ENCODE measurements at regions not wholly inside any gene's neighbourhood (a gene's known extent, or its start where the extent isn't known, plus 50 kb on each side); places are given as distances from the start of the nearest gene placed in this dataset.

- no peaks in the 10 kb centered on the region for H3K9me3 Mint-ChIP-seq
- no peaks in the 10 kb centered on the region for H3K36me3 Mint-ChIP-seq
- H3K4me1 Mint-ChIP-seq = peaks cover 32% of the 10 kb centered on the region
- DNase-seq (ENCODE audit: low spot score in 2 of 2, unreplicated experiment in 2 of 2) = no peak
- no peak for TF ChIP-seq CTCF (IDR thresholded peaks at IDR 0.05; ENCODE audit: unreplicated experiment)
- no peak overlapping the region for H3K27ac Mint-ChIP-seq
- H3K27me3 Mint-ChIP-seq (ENCODE audit: low read depth) = peaks cover 5% of the 10 kb centered on the region
- H3K4me3 Mint-ChIP-seq = no peak overlapping the region
These were observed 393.3 kb upstream of the ARGLU1 start for GRCh38 chr13:106961216-106961615.

- no peaks in the 10 kb centered on the region for H3K36me3 Mint-ChIP-seq
- H3K27ac Mint-ChIP-seq = no peak overlapping the region
- DNase-seq (ENCODE audit: low spot score in 2 of 2, unreplicated experiment in 2 of 2) = no peak
These were observed 390.7 kb upstream of the ARGLU1 start for GRCh38 chr13:106958621-106959048.

GRCh38 chr13:106942563-106942962 lies 374.6 kb upstream of the ARGLU1 start:
- no peak overlapping the region for H3K27ac Mint-ChIP-seq
- H3K27me3 Mint-ChIP-seq (ENCODE audit: low read depth) = peaks cover 5% of the 10 kb centered on the region
- peaks cover 3% of the 10 kb centered on the region for H3K9me3 Mint-ChIP-seq
- no peak overlapping the region for H3K4me3 Mint-ChIP-seq
- no peaks in the 10 kb centered on the region for H3K36me3 Mint-ChIP-seq
- no peak for TF ChIP-seq CTCF (IDR thresholded peaks at IDR 0.05; ENCODE audit: unreplicated experiment)
- peaks cover 27% of the 10 kb centered on the region for H3K4me1 Mint-ChIP-seq
- DNase-seq (ENCODE audit: low spot score in 2 of 2, unreplicated experiment in 2 of 2) = no peak

More at GRCh38 chr13:106958621-106959048, 390.7 kb upstream of the ARGLU1 start:
- Mint-ChIP-seq H3K4me1 (peaks cover 31% of the 10 kb centered on the region), H3K4me3 (no peak overlapping the region), H3K9me3 (peaks cover 8% of the 10 kb centered on the region), H3K27me3 (ENCODE audit: low read depth) (peaks cover 5% of the 10 kb centered on the region)
- no peak for TF ChIP-seq CTCF (IDR thresholded peaks at IDR 0.05; ENCODE audit: unreplicated experiment)

- TF ChIP-seq CTCF (IDR thresholded peaks at IDR 0.05; ENCODE audit: unreplicated experiment) = no peak
- no peak for DNase-seq (ENCODE audit: low spot score in 2 of 2, unreplicated experiment in 2 of 2)
- H3K27ac Mint-ChIP-seq = no peak overlapping the region
- no peaks in the 10 kb centered on the region for H3K27me3 Mint-ChIP-seq (ENCODE audit: low read depth)
- no peak overlapping the region for H3K4me3 Mint-ChIP-seq
- H3K9me3 Mint-ChIP-seq = peaks cover 3% of the 10 kb centered on the region
- H3K36me3 Mint-ChIP-seq = no peaks in the 10 kb centered on the region
- peaks cover 27% of the 10 kb centered on the region for H3K4me1 Mint-ChIP-seq
These were observed 373.8 kb upstream of the ARGLU1 start for GRCh38 chr13:106941779-106942178.

GRCh38 chr13:106927421-106927820 lies 359.5 kb upstream of the ARGLU1 start:
- TF ChIP-seq CTCF (IDR thresholded peaks at IDR 0.05; ENCODE audit: unreplicated experiment) = no peak
- no peaks in the 10 kb centered on the region for H3K27me3 Mint-ChIP-seq (ENCODE audit: low read depth)
- peaks cover 15% of the 10 kb centered on the region for H3K4me1 Mint-ChIP-seq
- no peak for DNase-seq (ENCODE audit: low spot score in 2 of 2, unreplicated experiment in 2 of 2)
- no peaks in the 10 kb centered on the region for H3K36me3 Mint-ChIP-seq
- H3K9me3 Mint-ChIP-seq = peaks cover 13% of the 10 kb centered on the region
- no peak overlapping the region for H3K4me3 Mint-ChIP-seq
- H3K27ac Mint-ChIP-seq = no peak overlapping the region

GRCh38 chr13:106922384-106922783 lies 354.4 kb upstream of the ARGLU1 start:
- Mint-ChIP-seq H3K36me3 (no peaks in the 10 kb centered on the region), H3K4me1 (peaks cover 46% of the 10 kb centered on the region), H3K9me3 (peaks cover 11% of the 10 kb centered on the region), H3K4me3 (no peak overlapping the region), H3K27ac (no peak overlapping the region), H3K27me3 (ENCODE audit: low read depth) (no peaks in the 10 kb centered on the region)
- no peak for DNase-seq (ENCODE audit: low spot score in 2 of 2, unreplicated experiment in 2 of 2)
- TF ChIP-seq CTCF (IDR thresholded peaks at IDR 0.05; ENCODE audit: unreplicated experiment) = no peak
